ENCODE measurements at regions not wholly inside any gene's neighbourhood (a gene's known extent, or its start where the extent isn't known, plus 50 kb on each side); places are given as distances from the start of the nearest gene placed in this dataset.

DNA sequence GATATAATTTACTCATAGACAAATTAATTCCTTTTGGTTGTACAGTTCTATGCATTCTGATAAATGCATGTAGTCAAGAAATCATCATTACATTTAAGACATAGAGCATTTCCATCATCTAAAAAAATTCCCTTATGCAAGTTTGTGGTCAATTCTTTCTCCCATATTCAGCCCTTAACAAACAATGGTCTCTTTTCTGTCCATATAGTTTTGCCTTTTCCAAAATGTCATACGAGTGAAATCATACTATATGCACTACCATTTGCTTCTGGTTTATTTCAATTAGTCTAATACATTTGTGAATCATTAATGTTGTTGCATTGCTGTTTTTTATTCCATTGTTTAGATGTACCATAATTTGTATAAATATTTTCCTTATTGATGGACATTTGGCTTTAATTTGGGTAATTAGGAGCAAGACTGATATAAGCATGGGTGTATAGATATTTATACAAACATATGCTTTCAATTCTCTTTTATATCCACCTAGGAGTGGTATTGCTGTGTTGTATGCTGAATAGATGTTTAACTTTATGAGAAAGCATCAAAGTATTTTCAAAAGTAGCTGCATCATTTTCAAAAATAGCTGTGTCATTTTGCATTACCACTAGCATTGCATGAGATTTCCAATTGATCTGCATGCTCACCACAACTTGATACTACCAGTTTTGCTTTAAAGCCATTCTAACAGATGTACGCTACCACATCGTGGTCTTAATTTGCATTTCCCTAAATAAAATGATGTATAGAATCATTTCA lies 397.0 kb upstream of the ADAMTS5 start:
- TF ChIP-seq, protein P1, sequence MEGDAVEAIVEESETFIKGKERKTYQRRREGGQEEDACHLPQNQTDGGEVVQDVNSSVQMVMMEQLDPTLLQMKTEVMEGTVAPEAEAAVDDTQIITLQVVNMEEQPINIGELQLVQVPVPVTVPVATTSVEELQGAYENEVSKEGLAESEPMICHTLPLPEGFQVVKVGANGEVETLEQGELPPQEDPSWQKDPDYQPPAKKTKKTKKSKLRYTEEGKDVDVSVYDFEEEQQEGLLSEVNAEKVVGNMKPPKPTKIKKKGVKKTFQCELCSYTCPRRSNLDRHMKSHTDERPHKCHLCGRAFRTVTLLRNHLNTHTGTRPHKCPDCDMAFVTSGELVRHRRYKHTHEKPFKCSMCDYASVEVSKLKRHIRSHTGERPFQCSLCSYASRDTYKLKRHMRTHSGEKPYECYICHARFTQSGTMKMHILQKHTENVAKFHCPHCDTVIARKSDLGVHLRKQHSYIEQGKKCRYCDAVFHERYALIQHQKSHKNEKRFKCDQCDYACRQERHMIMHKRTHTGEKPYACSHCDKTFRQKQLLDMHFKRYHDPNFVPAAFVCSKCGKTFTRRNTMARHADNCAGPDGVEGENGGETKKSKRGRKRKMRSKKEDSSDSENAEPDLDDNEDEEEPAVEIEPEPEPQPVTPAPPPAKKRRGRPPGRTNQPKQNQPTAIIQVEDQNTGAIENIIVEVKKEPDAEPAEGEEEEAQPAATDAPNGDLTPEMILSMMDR (IDR thresholded peaks at IDR 0.05), result no peak
- no peak for TF ChIP-seq POLR2A (IDR thresholded peaks at IDR 0.05)
- no peak for TF ChIP-seq POLR2AphosphoS5 (IDR thresholded peaks at IDR 0.05)
- no peak for TF ChIP-seq EP300 (IDR thresholded peaks at IDR 0.05)

Data from suprapubic skin (tissue), 4 donors.